ENCODE measurements at regions not wholly inside any gene's neighbourhood (a gene's known extent, or its start where the extent isn't known, plus 50 kb on each side); places are given as distances from the start of the nearest gene placed in this dataset.
A peak's percentile ranks its signal among the peaks of the same experiment; 100 is the strongest.

DNA sequence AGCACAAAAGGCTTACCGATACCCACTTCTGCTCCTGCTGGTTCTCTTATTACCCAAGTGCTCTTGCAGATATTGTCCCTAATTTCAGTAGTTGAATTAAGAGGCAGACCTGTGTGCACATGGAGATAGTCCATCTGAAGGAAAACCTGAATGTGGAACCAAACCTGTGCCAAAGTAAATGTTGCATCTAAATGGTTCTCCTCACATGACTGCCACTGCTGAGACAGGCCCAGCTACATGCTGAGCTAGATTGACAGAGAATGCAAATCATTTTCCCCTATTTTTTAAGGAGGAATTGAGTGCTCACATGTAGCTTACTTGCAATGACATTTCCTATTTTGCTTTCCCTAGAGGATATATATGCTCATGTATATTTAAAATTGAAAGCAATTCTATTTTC is 609.1 kb upstream of the TECRL start:
- Histone ChIP-seq H3K4me2 (no peak overlapping the region), H2AFZ (peak overlapping the region; percentile 63; the same call in 1 of the 2 replicates), H3K27me3 (ENCODE audit: insufficient read depth) (no peaks in the 10 kb centered on the region), H3K4me3 (no peak overlapping the region), H3K4me1 (ENCODE audit: insufficient read depth) (no peaks in the 10 kb centered on the region), H3K36me3 (ENCODE audit: insufficient read depth) (no peaks in the 10 kb centered on the region), H4K20me1 (replicated peaks; ENCODE audit: insufficient read depth) (no peaks in the 10 kb centered on the region), H3K79me2 (replicated peaks; ENCODE audit: insufficient read depth) (no peaks in the 10 kb centered on the region), H3K27ac (ENCODE audit: low read depth) (no peak overlapping the region), H3F3A (replicated peaks; ENCODE audit: low read depth) (no peaks in the 10 kb centered on the region), H3K9me2 (ENCODE audit: insufficient read depth) (no peaks in the 10 kb centered on the region)
- no peak overlapping the region for H3K4me3 Mint-ChIP-seq
- peaks cover 5% of the 10 kb centered on the region; the same call in 2 of the 3 replicates for H3K4me1 Mint-ChIP-seq
- DNase-seq (ENCODE audit: low spot score) (no peak), ATAC-seq (no peak)
- no peaks in the 10 kb centered on the region for H3K27me3 Mint-ChIP-seq (ENCODE audit: insufficient read depth, low read depth, poor library complexity)
- no peaks in the 10 kb centered on the region for H3K9me3 Mint-ChIP-seq
- TF ChIP-seq, protein P1, sequence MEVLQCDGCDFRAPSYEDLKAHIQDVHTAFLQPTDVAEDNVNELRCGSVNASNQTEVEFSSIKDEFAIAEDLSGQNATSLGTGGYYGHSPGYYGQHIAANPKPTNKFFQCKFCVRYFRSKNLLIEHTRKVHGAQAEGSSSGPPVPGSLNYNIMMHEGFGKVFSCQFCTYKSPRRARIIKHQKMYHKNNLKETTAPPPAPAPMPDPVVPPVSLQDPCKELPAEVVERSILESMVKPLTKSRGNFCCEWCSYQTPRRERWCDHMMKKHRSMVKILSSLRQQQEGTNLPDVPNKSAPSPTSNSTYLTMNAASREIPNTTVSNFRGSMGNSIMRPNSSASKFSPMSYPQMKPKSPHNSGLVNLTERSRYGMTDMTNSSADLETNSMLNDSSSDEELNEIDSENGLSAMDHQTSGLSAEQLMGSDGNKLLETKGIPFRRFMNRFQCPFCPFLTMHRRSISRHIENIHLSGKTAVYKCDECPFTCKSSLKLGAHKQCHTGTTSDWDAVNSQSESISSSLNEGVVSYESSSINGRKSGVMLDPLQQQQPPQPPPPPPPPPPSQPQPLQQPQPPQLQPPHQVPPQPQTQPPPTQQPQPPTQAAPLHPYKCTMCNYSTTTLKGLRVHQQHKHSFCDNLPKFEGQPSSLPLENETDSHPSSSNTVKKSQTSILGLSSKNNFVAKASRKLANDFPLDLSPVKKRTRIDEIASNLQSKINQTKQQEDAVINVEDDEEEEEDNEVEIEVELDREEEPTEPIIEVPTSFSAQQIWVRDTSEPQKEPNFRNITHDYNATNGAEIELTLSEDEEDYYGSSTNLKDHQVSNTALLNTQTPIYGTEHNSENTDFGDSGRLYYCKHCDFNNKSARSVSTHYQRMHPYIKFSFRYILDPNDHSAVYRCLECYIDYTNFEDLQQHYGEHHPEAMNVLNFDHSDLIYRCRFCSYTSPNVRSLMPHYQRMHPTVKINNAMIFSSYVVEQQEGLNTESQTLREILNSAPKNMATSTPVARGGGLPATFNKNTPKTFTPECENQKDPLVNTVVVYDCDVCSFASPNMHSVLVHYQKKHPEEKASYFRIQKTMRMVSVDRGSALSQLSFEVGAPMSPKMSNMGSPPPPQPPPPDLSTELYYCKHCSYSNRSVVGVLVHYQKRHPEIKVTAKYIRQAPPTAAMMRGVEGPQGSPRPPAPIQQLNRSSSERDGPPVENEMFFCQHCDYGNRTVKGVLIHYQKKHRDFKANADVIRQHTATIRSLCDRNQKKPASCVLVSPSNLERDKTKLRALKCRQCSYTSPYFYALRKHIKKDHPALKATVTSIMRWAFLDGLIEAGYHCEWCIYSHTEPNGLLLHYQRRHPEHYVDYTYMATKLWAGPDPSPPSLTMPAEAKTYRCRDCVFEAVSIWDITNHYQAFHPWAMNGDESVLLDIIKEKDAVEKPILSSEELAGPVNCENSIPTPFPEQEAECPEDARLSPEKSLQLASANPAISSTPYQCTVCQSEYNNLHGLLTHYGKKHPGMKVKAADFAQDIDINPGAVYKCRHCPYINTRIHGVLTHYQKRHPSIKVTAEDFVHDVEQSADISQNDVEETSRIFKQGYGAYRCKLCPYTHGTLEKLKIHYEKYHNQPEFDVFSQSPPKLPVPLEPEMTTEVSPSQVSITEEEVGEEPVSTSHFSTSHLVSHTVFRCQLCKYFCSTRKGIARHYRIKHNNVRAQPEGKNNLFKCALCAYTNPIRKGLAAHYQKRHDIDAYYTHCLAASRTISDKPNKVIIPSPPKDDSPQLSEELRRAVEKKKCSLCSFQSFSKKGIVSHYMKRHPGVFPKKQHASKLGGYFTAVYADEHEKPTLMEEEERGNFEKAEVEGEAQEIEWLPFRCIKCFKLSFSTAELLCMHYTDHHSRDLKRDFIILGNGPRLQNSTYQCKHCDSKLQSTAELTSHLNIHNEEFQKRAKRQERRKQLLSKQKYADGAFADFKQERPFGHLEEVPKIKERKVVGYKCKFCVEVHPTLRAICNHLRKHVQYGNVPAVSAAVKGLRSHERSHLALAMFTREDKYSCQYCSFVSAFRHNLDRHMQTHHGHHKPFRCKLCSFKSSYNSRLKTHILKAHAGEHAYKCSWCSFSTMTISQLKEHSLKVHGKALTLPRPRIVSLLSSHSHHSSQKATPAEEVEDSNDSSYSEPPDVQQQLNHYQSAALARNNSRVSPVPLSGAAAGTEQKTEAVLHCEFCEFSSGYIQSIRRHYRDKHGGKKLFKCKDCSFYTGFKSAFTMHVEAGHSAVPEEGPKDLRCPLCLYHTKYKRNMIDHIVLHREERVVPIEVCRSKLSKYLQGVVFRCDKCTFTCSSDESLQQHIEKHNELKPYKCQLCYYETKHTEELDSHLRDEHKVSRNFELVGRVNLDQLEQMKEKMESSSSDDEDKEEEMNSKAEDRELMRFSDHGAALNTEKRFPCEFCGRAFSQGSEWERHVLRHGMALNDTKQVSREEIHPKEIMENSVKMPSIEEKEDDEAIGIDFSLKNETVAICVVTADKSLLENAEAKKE (CRISPR knock-in tag; IDR thresholded peaks at IDR 0.05): no peak
- TF ChIP-seq JUNB (IDR thresholded peaks at IDR 0.05; ENCODE audit: unreplicated experiment): no peak
- TF ChIP-seq, protein P2, sequence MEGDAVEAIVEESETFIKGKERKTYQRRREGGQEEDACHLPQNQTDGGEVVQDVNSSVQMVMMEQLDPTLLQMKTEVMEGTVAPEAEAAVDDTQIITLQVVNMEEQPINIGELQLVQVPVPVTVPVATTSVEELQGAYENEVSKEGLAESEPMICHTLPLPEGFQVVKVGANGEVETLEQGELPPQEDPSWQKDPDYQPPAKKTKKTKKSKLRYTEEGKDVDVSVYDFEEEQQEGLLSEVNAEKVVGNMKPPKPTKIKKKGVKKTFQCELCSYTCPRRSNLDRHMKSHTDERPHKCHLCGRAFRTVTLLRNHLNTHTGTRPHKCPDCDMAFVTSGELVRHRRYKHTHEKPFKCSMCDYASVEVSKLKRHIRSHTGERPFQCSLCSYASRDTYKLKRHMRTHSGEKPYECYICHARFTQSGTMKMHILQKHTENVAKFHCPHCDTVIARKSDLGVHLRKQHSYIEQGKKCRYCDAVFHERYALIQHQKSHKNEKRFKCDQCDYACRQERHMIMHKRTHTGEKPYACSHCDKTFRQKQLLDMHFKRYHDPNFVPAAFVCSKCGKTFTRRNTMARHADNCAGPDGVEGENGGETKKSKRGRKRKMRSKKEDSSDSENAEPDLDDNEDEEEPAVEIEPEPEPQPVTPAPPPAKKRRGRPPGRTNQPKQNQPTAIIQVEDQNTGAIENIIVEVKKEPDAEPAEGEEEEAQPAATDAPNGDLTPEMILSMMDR (conservative IDR thresholded peaks at IDR 0.05; ENCODE audit: low read depth in 2 of 2): no peak
- TF ChIP-seq ZNF114 (CRISPR knock-in tag; IDR thresholded peaks at IDR 0.05): no peak
- TF ChIP-seq, protein P3, sequence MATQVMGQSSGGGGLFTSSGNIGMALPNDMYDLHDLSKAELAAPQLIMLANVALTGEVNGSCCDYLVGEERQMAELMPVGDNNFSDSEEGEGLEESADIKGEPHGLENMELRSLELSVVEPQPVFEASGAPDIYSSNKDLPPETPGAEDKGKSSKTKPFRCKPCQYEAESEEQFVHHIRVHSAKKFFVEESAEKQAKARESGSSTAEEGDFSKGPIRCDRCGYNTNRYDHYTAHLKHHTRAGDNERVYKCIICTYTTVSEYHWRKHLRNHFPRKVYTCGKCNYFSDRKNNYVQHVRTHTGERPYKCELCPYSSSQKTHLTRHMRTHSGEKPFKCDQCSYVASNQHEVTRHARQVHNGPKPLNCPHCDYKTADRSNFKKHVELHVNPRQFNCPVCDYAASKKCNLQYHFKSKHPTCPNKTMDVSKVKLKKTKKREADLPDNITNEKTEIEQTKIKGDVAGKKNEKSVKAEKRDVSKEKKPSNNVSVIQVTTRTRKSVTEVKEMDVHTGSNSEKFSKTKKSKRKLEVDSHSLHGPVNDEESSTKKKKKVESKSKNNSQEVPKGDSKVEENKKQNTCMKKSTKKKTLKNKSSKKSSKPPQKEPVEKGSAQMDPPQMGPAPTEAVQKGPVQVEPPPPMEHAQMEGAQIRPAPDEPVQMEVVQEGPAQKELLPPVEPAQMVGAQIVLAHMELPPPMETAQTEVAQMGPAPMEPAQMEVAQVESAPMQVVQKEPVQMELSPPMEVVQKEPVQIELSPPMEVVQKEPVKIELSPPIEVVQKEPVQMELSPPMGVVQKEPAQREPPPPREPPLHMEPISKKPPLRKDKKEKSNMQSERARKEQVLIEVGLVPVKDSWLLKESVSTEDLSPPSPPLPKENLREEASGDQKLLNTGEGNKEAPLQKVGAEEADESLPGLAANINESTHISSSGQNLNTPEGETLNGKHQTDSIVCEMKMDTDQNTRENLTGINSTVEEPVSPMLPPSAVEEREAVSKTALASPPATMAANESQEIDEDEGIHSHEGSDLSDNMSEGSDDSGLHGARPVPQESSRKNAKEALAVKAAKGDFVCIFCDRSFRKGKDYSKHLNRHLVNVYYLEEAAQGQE (IDR thresholded peaks at IDR 0.05; ENCODE audit: unreplicated experiment): no peak
- no peak for TF ChIP-seq ZNF331 (CRISPR knock-in tag; IDR thresholded peaks at IDR 0.05; ENCODE audit: low read depth)
- TF ChIP-seq NANOG (IDR thresholded peaks at IDR 0.05; ENCODE audit: borderline replicate concordance): no peak
- no peak for TF ChIP-seq CREB1 (CRISPR knock-in tag; IDR thresholded peaks at IDR 0.05; ENCODE audit: low read depth)
- TF ChIP-seq EZH2phosphoT487 (IDR thresholded peaks at IDR 0.05; ENCODE audit: unreplicated experiment): no peak
- TF ChIP-seq POLR2AphosphoS5 (IDR thresholded peaks at IDR 0.05; ENCODE audit: low read depth): no peak
- no peak for TF ChIP-seq EZH2 (IDR thresholded peaks at IDR 0.05; ENCODE audit: low read depth, unreplicated experiment)
- no peak for TF ChIP-seq STAT1 (IDR thresholded peaks at IDR 0.05; ENCODE audit: unreplicated experiment)
- no peaks in the 10 kb centered on the region for H3K36me3 Mint-ChIP-seq (ENCODE audit: low read depth)
- no peak overlapping the region for H3K27ac Mint-ChIP-seq

Data from GM23338 (cell line).